ENCODE measurements at regions not wholly inside any gene's neighbourhood (a gene's known extent, or its start where the extent isn't known, plus 50 kb on each side); places are given as distances from the start of the nearest gene placed in this dataset.

- no peak for TF ChIP-seq CTCF (conservative IDR thresholded peaks at IDR 0.05)
- Histone ChIP-seq H3K79me1 (ENCODE audit: insufficient read depth, low read depth, low read length, poor library complexity, severe bottlenecking) (no peaks in the 10 kb centered on the region), H3K4ac (ENCODE audit: low read depth, low read length) (no peak overlapping the region), H2BK20ac (ENCODE audit: low read depth, low read length, poor library complexity, severe bottlenecking) (no peak overlapping the region), H3K27ac (ENCODE audit: insufficient read length, low read depth, low read length) (no peak overlapping the region), H3K23me2 (ENCODE audit: insufficient read length, low read depth, low read length, poor library complexity, severe bottlenecking) (no peaks in the 10 kb centered on the region), H3K27me3 (ENCODE audit: insufficient read depth, low read length) (no peaks in the 10 kb centered on the region), H3K4me1 (ENCODE audit: insufficient read depth, low read length) (no peaks in the 10 kb centered on the region), H2BK15ac (ENCODE audit: low read depth, low read length) (no peak overlapping the region), H2BK120ac (ENCODE audit: low read depth, low read length, poor library complexity, severe bottlenecking) (no peak overlapping the region), H4K91ac (ENCODE audit: insufficient read length, low read depth, low read length) (no peak overlapping the region), H2AFZ (ENCODE audit: low read length) (no peak overlapping the region), H3K9ac (ENCODE audit: extremely low read depth, insufficient read length, low read length) (no peak overlapping the region), H3T11ph (ENCODE audit: low read length) (no peak overlapping the region), H2BK5ac (ENCODE audit: insufficient read length, low read length) (no peak overlapping the region), H2BK12ac (ENCODE audit: insufficient read length, low read depth, low read length) (no peak overlapping the region), H4K20me1 (ENCODE audit: control insufficient read depth, insufficient read depth, insufficient read length) (no peaks in the 10 kb centered on the region), H3K18ac (ENCODE audit: insufficient read length, low read depth, low read length) (no peak overlapping the region), H3K79me2 (ENCODE audit: insufficient read depth, low read length) (no peaks in the 10 kb centered on the region), H3K14ac (ENCODE audit: insufficient read depth, low read length) (no peak overlapping the region), H3K9me3 (ENCODE audit: control insufficient read depth, low read depth, low read length) (no peaks in the 10 kb centered on the region), H4K8ac (replicated peaks; ENCODE audit: insufficient read length, low read depth, low read length) (no peak overlapping the region), H4K5ac (ENCODE audit: insufficient read length, low read depth, low read length) (no peak overlapping the region), H3K4me2 (ENCODE audit: insufficient read depth, insufficient read length, low read length) (no peak overlapping the region), H3K56ac (ENCODE audit: insufficient read length, low read depth, low read length) (no peak overlapping the region), H2AK5ac (ENCODE audit: insufficient read length, low read length) (no peak overlapping the region), H3K23ac (ENCODE audit: insufficient read length, low read depth, low read length) (no peak overlapping the region)
- no peaks in the 10 kb centered on the region for H3K9me3 Mint-ChIP-seq
- H3K4me1 Mint-ChIP-seq: no peaks in the 10 kb centered on the region
- no peak overlapping the region for H3K4me3 Mint-ChIP-seq
- peaks cover 16% of the 10 kb centered on the region for H3K27me3 Mint-ChIP-seq (ENCODE audit: low read depth)
- H3K27ac Mint-ChIP-seq: no peak overlapping the region
- no peak for DNase-seq
- WGBS (ENCODE audit: extremely low coverage, insufficient read length, low lambda C conversion rate): no CpG with 5 or more reads among the region's 3 CpGs
- no peaks in the 10 kb centered on the region; a peak in 1 of 7 replicates for H3K36me3 Mint-ChIP-seq (ENCODE audit: insufficient read depth in 1 of 3, low read depth in 3 of 3)
Measured at GRCh38 chr7:96901822-96902445, 103.4 kb upstream of the DLX6 start.
